ENCODE measurements at regions not wholly inside any gene's neighbourhood (a gene's known extent, or its start where the extent isn't known, plus 50 kb on each side); places are given as distances from the start of the nearest gene placed in this dataset.

DNA sequence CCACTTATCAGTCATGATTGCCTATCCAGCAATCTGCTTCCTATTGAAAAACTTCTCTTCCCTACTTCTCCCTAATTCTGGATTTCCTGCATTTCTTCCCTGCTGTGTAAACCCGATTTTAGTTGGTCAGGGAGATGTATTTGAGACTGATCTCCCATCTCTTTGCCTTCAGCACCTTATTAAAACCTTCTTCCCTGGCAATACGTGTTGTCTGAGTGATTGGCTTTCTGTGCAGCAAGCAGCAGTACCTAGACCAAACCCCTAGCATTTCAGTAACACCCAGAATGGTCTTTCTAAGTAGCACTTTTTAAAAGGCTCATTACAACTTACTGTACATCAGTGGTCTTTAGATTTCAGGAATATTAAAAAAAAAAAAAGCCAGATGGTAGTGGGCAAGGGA, 99.1 kb upstream of the PDE10A start:
- H3K4me1 ChIP-seq (replicated peaks): no peaks in the 10 kb centered on the region
- no peak for DNase-seq (ENCODE audit: low spot score)
- 82% methylated on average over 2 of the region's 2 CpGs for WGBS
- H3K27ac ChIP-seq: no peak overlapping the region
- TF ChIP-seq, protein P1, sequence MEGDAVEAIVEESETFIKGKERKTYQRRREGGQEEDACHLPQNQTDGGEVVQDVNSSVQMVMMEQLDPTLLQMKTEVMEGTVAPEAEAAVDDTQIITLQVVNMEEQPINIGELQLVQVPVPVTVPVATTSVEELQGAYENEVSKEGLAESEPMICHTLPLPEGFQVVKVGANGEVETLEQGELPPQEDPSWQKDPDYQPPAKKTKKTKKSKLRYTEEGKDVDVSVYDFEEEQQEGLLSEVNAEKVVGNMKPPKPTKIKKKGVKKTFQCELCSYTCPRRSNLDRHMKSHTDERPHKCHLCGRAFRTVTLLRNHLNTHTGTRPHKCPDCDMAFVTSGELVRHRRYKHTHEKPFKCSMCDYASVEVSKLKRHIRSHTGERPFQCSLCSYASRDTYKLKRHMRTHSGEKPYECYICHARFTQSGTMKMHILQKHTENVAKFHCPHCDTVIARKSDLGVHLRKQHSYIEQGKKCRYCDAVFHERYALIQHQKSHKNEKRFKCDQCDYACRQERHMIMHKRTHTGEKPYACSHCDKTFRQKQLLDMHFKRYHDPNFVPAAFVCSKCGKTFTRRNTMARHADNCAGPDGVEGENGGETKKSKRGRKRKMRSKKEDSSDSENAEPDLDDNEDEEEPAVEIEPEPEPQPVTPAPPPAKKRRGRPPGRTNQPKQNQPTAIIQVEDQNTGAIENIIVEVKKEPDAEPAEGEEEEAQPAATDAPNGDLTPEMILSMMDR (IDR thresholded peaks at IDR 0.05): no peak
- no peak for TF ChIP-seq POLR2A (IDR thresholded peaks at IDR 0.05)
- no peak for TF ChIP-seq POLR2AphosphoS5 (IDR thresholded peaks at IDR 0.05)
- no peak overlapping the region for H3K4me3 ChIP-seq
- H3K36me3 ChIP-seq: no peaks in the 10 kb centered on the region
- H3K9me3 ChIP-seq: no peaks in the 10 kb centered on the region
- H3K27me3 ChIP-seq (replicated peaks; ENCODE audit: insufficient read depth): no peaks in the 10 kb centered on the region
- intact Hi-C loops (cut with DNase I): no loop called here

DNA sequence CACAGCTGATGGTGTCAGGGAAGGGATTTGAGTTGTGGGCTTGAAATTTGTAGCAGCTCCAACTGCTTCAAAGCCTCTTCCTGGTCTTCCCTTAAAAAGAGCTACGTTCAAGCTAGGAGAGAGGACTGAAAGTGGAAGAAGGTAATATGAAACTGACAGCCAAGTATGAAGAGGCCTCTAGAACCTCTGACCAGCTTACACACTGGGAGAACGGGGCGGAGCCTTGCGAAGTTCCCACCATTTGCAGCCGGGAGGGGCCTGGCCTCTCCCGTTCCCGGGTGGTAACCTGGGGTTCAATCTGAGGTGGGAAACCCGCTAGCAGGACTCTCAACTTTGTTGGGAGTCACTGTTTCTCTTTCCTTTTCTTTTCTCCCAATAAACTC, 97.8 kb upstream of the PDE10A start:
- H3K27ac ChIP-seq: no peak overlapping the region
- intact Hi-C loops (cut with DNase I): no loop called here
- no peaks in the 10 kb centered on the region for H3K9me3 ChIP-seq
- H3K4me3 ChIP-seq: no peak overlapping the region
- DNase-seq (ENCODE audit: low spot score): no peak
- no peaks in the 10 kb centered on the region for H3K27me3 ChIP-seq (replicated peaks; ENCODE audit: insufficient read depth)
- H3K4me1 ChIP-seq (replicated peaks): no peaks in the 10 kb centered on the region
- no peaks in the 10 kb centered on the region for H3K36me3 ChIP-seq
- 92% methylated on average over 8 of the region's 8 CpGs for WGBS
- TF ChIP-seq POLR2AphosphoS5 (IDR thresholded peaks at IDR 0.05) (no peak), POLR2A (IDR thresholded peaks at IDR 0.05) (no peak)
- TF ChIP-seq, protein P1 (IDR thresholded peaks at IDR 0.05): no peak

DNA sequence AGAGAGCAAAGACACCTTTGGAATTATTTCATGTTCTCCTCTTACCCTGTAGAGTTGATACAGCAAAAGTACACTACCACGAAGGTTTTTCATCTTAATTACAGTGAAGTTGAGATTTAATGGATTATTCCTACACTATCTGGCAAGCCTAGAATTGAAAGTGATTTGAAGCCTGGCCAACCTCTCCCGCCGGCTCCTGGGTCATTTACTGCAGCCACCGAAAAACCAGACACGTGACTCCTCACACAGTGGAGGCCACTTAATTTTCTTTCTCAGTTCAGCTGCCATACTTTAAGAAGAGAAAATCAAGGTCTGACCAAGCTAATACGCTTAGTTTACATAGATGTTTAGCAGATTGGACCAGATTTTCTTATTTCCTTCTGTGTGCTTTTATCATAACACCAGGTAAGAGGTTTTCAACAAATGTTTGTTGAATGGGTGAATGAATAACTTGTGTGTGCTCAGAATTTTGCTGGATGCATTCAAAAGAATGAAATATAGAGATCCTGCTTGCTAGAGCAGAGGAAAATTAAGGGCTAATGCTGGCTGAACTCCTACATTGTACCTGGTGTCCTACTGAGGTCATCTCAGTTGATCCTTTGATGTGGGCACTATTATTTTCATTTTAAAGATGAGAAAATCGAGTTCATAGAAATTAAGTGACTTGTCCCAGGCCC, 97.2 kb upstream of the PDE10A start:
- intact Hi-C loops (cut with DNase I): no loop called here
- 67% methylated on average over 7 of the region's 7 CpGs for WGBS
- H3K36me3 ChIP-seq: no peaks in the 10 kb centered on the region
- H3K9me3 ChIP-seq: no peaks in the 10 kb centered on the region
- no peak for TF ChIP-seq POLR2AphosphoS5 (IDR thresholded peaks at IDR 0.05)
- TF ChIP-seq POLR2A (IDR thresholded peaks at IDR 0.05): no peak
- TF ChIP-seq, protein P1 (IDR thresholded peaks at IDR 0.05): no peak
- H3K4me1 ChIP-seq (replicated peaks): no peaks in the 10 kb centered on the region
- H3K27me3 ChIP-seq (replicated peaks; ENCODE audit: insufficient read depth): no peaks in the 10 kb centered on the region
- no peak overlapping the region for H3K27ac ChIP-seq
- no peak overlapping the region for H3K4me3 ChIP-seq
- no peak for DNase-seq (ENCODE audit: low spot score)

DNA sequence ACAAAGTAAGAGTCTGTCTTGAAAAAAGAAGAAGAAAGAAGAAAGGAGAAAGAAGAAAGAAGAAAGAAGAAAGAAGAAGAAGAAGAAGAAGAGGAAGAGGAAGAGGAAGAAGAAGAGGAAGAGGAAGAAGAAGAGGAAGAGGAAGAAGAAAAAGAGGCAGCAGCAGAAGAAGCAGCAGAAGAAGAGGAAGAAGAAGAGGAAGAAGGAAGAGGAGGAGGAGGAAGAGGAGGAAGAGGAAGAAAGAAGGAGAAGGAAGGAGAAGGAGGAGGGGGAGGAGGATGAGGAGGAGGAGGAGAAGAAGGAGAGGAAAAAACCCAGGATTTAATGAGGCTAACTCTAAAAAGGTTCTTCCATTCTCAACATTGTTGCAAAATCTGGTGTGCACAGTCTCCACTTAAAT, 95.4 kb upstream of the PDE10A start:
- no peaks in the 10 kb centered on the region for H3K36me3 ChIP-seq
- DNase-seq (ENCODE audit: low spot score): no peak
- no peak overlapping the region for H3K27ac ChIP-seq
- no peaks in the 10 kb centered on the region for H3K9me3 ChIP-seq
- H3K27me3 ChIP-seq (replicated peaks; ENCODE audit: insufficient read depth): no peaks in the 10 kb centered on the region
- TF ChIP-seq, protein P1 (IDR thresholded peaks at IDR 0.05): no peak
- no peak for TF ChIP-seq POLR2A (IDR thresholded peaks at IDR 0.05)
- TF ChIP-seq POLR2AphosphoS5 (IDR thresholded peaks at IDR 0.05): no peak
- no peaks in the 10 kb centered on the region for H3K4me1 ChIP-seq (replicated peaks)
- intact Hi-C loops (cut with DNase I): no loop called here
- H3K4me3 ChIP-seq: no peak overlapping the region

DNA sequence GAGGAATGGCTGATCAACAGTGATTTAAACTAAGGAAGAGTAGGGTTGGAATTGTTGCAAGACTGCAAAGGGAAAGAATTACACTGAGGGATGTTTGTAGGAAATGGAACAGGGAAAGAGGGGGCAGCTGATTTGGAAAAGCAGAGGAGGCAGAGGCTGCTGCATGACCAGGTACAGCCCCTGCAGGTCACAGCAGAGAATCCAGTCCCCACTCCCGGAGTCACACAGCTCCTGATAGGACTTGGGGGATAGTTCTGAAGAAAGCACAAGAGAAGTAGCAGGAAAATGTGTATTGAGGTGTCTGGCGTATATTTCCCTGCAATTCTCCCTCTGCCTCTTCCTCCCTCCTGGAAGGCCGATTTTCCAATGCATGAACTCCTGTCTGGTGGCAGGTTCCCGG, 92.5 kb upstream of the PDE10A start:
- no peaks in the 10 kb centered on the region for H3K9me3 ChIP-seq

More for the DNA sequence above, 92.5 kb upstream of the PDE10A start:
- intact Hi-C loops (cut with DNase I): no loop called here
- H3K27ac ChIP-seq: no peak overlapping the region
- 61% methylated on average over 4 of the region's 4 CpGs for WGBS
- no peaks in the 10 kb centered on the region for H3K4me1 ChIP-seq (replicated peaks)
- no peak overlapping the region for H3K4me3 ChIP-seq
- no peaks in the 10 kb centered on the region for H3K27me3 ChIP-seq (replicated peaks; ENCODE audit: insufficient read depth)
- H3K36me3 ChIP-seq: no peaks in the 10 kb centered on the region
- TF ChIP-seq, protein P1 (IDR thresholded peaks at IDR 0.05): no peak
- TF ChIP-seq POLR2AphosphoS5 (IDR thresholded peaks at IDR 0.05) (no peak), POLR2A (IDR thresholded peaks at IDR 0.05) (no peak)
- DNase-seq (ENCODE audit: low spot score): no peak

Data from prostate gland (tissue), 2 donors.